Right lobe of liver (tissue), 6 donors: ENCODE measurements at regions not wholly inside any gene's neighbourhood (a gene's known extent, or its start where the extent isn't known, plus 50 kb on each side); places are given as distances from the start of the nearest gene placed in this dataset.

ENCODE experiments used
- ATAC-seq, 4 donors: fragments of 200-7000 bp; cut with Tn5 transposase; one replicate each; pipeline ENCODE4 v1.9.1; 2020; ENCODE audit warnings: mild to moderate bottlenecking in 4 of 4, moderate library complexity in 4 of 4
- DNase-seq, 3 donors: peaks; one replicate each; pipeline ENCODE4 v3.0.0-alpha.2; 2020
- H3K27ac ChIP-seq, 3 donors: fragments of 200-600 bp; one replicate each; pipeline ENCODE4 v1.8.0; 2022
- H3K27me3 ChIP-seq, 2 donors: fragments of 200-600 bp; one replicate each; pipeline ENCODE4 v1.8.0; 2022
- H3K36me3 ChIP-seq, 4 donors: fragments of 200-600 bp; sonication (generic) in 1 of 4; one replicate each; pipeline versions ENCODE4 v1.5.1 to v1.8.0; 2017 to 2022; ENCODE audit warnings: control low read depth in 1 of 4
- H3K4me1 ChIP-seq, 4 donors: fragments of 200-600 bp; sonication (generic) in 1 of 4; one replicate each; pipeline versions ENCODE4 v1.5.1 to v1.8.0; 2017 to 2022; ENCODE audit warnings: control low read depth in 1 of 4
- H3K4me3 ChIP-seq, 3 donors: fragments of 200-600 bp; one replicate each; pipeline ENCODE4 v1.8.0; 2022
- H3K9me3 ChIP-seq, 4 donors: fragments of 200-600 bp; sonication (generic) in 1 of 4; one replicate each; pipeline versions ENCODE4 v1.5.1 to v1.8.0; 2017 to 2022; ENCODE audit warnings: control low read depth in 1 of 4
- POLR2A ChIP-seq: fragments of 450-650 bp; IDR thresholded peaks from one replicate; pipeline ENCODE4 v1.6.1; 2017; ENCODE audit warnings: antibody characterized with exemption, mild to moderate bottlenecking
- WGBS: methylation state at CpG from one replicate; pipeline ENCODE4 v1.1.6; 2018; ENCODE audit warnings: low coverage, low lambda C conversion rate; ENCODE audit not compliant: insufficient coverage; ENCODE audit errors: missing lambda C conversion rate; 5-methylcytosine and 5-hydroxymethylcytosine counted together
- intact Hi-C, 2 donors: fragments of 100-400 bp; cut with DNase I; formaldehyde crosslinking; loops; one replicate each; pipeline versions ENCODE4 v1.11.2 to v1.14.1; 2022
- TF ChIP-seq, protein P1 (sequence below), 4 donors: fragments of 200-600 bp in 3 of 4; fragments of 450-650 bp in 1 of 4; IDR thresholded peaks; one replicate each; pipeline versions ENCODE4 v1.5.1 to v1.8.0; 2016 to 2022; ENCODE audit warnings: antibody characterized with exemption in 4 of 4, mild to moderate bottlenecking in 2 of 4
- donor health status: DM: no; HTN: yes; CAD: no.
- donor health status: DM: no; HTN: no; CAD: no.
- donor health status: DM: no; HTN: no; CAD: no.
- donor health status: DM: no; HTN: yes; CAD: no.
- donor health status: DM: no; HTN: yes; CAD: no.

DNA sequence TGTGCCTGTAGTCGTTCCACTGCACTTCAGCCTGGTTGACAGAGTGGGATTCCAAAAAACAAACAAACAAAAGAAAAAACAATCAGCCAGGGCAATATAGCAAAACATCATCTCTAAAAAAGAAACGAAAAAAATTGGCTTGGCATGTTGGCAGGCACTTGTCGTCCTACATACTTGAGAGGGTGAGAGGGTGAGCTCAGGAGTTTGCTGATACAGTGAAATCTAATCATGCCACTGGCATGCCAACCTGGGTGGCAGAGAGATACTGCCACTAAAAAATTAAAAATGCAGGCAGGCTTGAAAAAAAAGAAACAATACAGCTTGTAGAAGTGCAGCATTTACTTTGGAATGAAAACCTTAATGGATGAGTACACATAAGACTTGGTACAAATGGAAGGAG is 282.9 kb upstream of the RGPD4 start:
- DNase-seq (no peak), ATAC-seq (no peak)
- Histone ChIP-seq H3K27ac (no peak overlapping the region), H3K36me3 (no peaks in the 10 kb centered on the region), H3K9me3 (no peaks in the 10 kb centered on the region), H3K4me3 (no peak overlapping the region), H3K27me3 (no peaks in the 10 kb centered on the region), H3K4me1 (no peaks in the 10 kb centered on the region)
- TF ChIP-seq POLR2A = no peak
- TF ChIP-seq, protein P1, sequence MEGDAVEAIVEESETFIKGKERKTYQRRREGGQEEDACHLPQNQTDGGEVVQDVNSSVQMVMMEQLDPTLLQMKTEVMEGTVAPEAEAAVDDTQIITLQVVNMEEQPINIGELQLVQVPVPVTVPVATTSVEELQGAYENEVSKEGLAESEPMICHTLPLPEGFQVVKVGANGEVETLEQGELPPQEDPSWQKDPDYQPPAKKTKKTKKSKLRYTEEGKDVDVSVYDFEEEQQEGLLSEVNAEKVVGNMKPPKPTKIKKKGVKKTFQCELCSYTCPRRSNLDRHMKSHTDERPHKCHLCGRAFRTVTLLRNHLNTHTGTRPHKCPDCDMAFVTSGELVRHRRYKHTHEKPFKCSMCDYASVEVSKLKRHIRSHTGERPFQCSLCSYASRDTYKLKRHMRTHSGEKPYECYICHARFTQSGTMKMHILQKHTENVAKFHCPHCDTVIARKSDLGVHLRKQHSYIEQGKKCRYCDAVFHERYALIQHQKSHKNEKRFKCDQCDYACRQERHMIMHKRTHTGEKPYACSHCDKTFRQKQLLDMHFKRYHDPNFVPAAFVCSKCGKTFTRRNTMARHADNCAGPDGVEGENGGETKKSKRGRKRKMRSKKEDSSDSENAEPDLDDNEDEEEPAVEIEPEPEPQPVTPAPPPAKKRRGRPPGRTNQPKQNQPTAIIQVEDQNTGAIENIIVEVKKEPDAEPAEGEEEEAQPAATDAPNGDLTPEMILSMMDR (IDR thresholded peaks at IDR 0.05) = no peak
- WGBS = 25% methylated on average over 3 of the region's 3 CpGs
- intact Hi-C loops = no loop called here

DNA sequence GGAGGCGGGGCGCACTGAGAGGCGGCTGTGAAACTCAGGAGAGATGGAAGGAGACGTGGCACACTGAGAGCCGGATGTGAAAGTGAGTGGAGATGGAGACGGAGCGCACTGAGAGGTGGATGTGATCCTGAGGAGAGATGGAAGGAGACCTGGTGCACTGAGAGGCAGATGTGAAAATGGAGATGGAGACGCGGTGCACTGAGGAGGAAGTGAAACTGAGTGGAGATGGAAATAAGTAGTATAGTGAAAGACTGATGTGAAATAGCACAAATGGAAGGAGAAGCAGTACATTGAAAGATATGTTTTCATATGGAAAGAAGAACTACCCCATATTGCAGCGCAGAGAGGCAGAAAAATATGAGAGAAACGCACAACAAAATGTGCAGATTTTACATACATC is 281.6 kb upstream of the RGPD4 start:
- 75% methylated on average over 11 of the region's 11 CpGs for WGBS
- TF ChIP-seq POLR2A = no peak
- TF ChIP-seq, protein P1 (IDR thresholded peaks at IDR 0.05) = no peak
- no peaks in the 10 kb centered on the region for H3K27me3 ChIP-seq
- intact Hi-C loops = no loop called here
- ATAC-seq (no peak), DNase-seq (no peak)
- H3K4me1 ChIP-seq = no peaks in the 10 kb centered on the region
- H3K36me3 ChIP-seq = no peaks in the 10 kb centered on the region
- no peak overlapping the region for H3K27ac ChIP-seq
- H3K4me3 ChIP-seq = no peak overlapping the region
- no peaks in the 10 kb centered on the region for H3K9me3 ChIP-seq

DNA sequence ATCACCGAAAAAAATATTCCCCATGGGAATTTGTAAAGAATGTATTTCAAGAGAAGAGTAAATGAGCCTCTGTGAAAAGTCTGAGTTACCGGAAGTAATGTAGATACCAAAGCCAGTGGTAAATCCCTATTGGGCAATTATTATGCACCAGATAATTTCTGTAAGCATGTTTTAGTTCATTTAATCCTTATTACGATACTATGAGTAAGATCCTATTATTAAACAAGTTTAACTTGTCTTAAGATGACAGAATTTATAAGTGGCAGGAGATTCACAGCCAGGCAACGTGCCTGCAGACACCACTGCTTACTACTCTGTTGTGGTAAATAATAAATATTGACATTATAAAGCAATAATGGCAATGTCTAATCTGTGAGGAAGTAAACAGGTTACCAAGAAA is 280.8 kb upstream of the RGPD4 start:
- Histone ChIP-seq H3K9me3 (no peaks in the 10 kb centered on the region), H3K4me3 (no peak overlapping the region), H3K27ac (no peak overlapping the region), H3K4me1 (no peaks in the 10 kb centered on the region), H3K36me3 (no peaks in the 10 kb centered on the region), H3K27me3 (no peaks in the 10 kb centered on the region)
- no peak for ATAC-seq
- TF ChIP-seq POLR2A = no peak
- TF ChIP-seq, protein P1 (IDR thresholded peaks at IDR 0.05) = no peak
- DNase-seq = no peak
- WGBS = 43% methylated on average over 4 of the region's 4 CpGs
- intact Hi-C loops = no loop called here

DNA sequence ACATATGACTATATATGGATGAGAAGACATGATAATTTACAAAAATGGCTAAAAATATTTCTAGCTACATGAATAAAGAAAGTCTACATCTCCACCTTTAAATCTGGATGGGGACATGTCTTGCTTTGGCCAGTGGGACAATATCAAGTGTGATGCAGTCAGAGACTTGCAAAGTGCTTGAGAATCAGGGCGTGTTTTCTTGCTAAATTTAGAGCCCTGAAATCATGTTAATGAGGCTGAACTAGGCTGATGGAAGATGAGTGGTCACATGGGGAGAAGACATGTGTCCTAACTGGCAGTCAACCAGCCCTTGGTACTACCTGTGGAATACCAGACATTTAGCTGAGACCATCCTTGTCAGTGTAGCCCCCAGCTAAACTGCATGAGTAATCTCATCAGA is 278.5 kb upstream of the RGPD4 start:
- Histone ChIP-seq H3K4me3 (no peak overlapping the region), H3K36me3 (no peaks in the 10 kb centered on the region), H3K9me3 (no peaks in the 10 kb centered on the region), H3K4me1 (no peaks in the 10 kb centered on the region), H3K27me3 (no peaks in the 10 kb centered on the region), H3K27ac (no peak overlapping the region)
- no peak for TF ChIP-seq POLR2A
- TF ChIP-seq, protein P1 (IDR thresholded peaks at IDR 0.05) = no peak
- ATAC-seq = no peak
- WGBS = 45% methylated on average over 1 of the region's 1 CpG
- intact Hi-C loops = no loop called here
- no peak for DNase-seq

DNA sequence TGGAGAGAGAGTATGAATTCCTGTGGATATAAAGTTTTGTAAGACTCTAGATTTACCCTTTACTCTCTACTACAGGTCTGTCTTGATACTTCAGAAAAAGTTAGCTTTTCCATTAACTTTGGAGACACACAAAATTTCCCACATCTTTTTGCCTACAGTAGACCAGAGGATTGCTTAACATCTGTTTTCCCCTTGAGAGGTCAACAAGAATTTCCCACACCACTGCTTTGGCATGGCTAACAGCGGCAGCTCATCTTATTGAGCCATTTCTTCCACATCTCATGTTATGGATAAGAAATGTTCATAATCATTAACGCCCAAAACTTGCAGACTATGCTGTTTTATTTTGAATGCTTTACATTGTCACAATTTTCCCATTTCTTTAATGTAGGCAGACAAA is 273.6 kb upstream of the RGPD4 start:
- Histone ChIP-seq H3K4me1 (no peaks in the 10 kb centered on the region), H3K36me3 (no peaks in the 10 kb centered on the region), H3K4me3 (no peak overlapping the region), H3K9me3 (no peaks in the 10 kb centered on the region), H3K27me3 (no peaks in the 10 kb centered on the region), H3K27ac (no peak overlapping the region)
- TF ChIP-seq, protein P1 (IDR thresholded peaks at IDR 0.05) = no peak
- no peak for DNase-seq
- intact Hi-C loops = no loop called here
- WGBS = 45% methylated on average over 2 of the region's 2 CpGs
- no peak for ATAC-seq
